ENCODE measurements at regions not wholly inside any gene's neighbourhood (a gene's known extent, or its start where the extent isn't known, plus 50 kb on each side); places are given as distances from the start of the nearest gene placed in this dataset.
"Not testable (repeated sequence)": the region's sequence is repeated elsewhere in the genome, so short reads cannot be mapped to it uniquely, and the experiment has no call there.

DNA sequence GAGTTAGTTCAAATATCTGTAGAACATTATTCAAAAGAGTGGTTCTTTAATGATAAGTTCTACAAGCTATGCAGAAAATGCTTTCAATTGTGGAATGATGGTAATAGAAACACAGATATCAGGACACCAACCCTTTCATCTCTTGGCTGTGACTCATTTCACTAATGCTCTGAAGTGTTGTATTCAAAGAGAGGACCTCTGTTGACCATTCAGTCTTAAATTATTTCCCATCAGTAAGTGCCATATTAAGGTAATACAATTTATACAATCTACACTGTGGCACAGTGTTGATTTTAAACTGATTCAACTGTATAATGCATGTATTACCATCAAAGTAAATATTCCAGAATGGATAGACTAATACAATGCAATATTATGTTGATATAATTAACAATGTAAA is 289.0 kb upstream of the ADGRL3 start:
- no peak overlapping the region for H3K4me3 ChIP-seq (ENCODE audit: low read length)
- no peak overlapping the region for H3K4me2 ChIP-seq (ENCODE audit: low read length)
- no peak overlapping the region for H3K56ac ChIP-seq (ENCODE audit: low read length)
- no peaks in the 10 kb centered on the region for H3K79me1 ChIP-seq (ENCODE audit: low read length)
- no peak overlapping the region for H3K27ac ChIP-seq (ENCODE audit: low read depth, low read length)
- no peak overlapping the region for H3K23ac ChIP-seq (ENCODE audit: low read length)
- no peak overlapping the region for H2BK15ac ChIP-seq (replicated peaks; ENCODE audit: low read depth)
- H3K4me1 ChIP-seq (ENCODE audit: control insufficient read depth, low read depth, low read length): no peaks in the 10 kb centered on the region
- no peak overlapping the region for H3K9ac ChIP-seq (ENCODE audit: low read length)
- no peak overlapping the region for H2BK5ac ChIP-seq (ENCODE audit: low read length)
- no peak overlapping the region for H3K18ac ChIP-seq (ENCODE audit: low read length)
- no peaks in the 10 kb centered on the region for H3K79me2 ChIP-seq (ENCODE audit: control insufficient read depth, insufficient read depth, low read length)
- no peak overlapping the region for H4K8ac ChIP-seq (ENCODE audit: low read depth, low read length)
- no peaks in the 10 kb centered on the region for H3K27me3 ChIP-seq (ENCODE audit: insufficient read depth, low read length, poor library complexity)
- DNase-seq: peak; percentile 27
- no peak overlapping the region for H2BK120ac ChIP-seq (ENCODE audit: low read depth, low read length)
- no peak overlapping the region for H2AK5ac ChIP-seq (ENCODE audit: low read length)
- H3K36me3 ChIP-seq (ENCODE audit: control insufficient read depth, insufficient read depth, low read length): no peaks in the 10 kb centered on the region
- H3K4ac ChIP-seq (ENCODE audit: low read depth, low read length): no peak overlapping the region
- no peak overlapping the region for H4K5ac ChIP-seq (ENCODE audit: low read length)

DNA sequence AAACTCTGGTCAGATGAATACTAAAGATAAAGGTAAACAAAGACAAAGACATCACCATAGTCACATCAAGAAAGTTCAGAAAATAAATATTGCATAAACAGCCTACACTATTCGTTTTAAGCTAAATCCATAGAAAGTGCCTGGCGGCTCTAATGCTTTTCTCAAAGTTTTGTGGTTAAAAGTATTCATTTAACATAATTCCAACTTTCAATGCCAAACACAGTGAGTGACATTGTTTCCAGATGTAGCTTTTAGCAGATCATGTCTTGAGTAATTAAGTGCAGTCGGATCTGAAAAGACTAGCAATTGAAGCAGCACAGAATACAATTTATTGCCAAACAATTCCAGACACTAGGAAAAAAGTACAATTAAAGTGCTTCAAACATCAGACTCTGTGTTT is 287.1 kb upstream of the ADGRL3 start:
- Histone ChIP-seq H3K23ac (ENCODE audit: low read length) (no peak overlapping the region), H3K79me1 (ENCODE audit: low read length) (no peaks in the 10 kb centered on the region), H2BK5ac (ENCODE audit: low read length) (no peak overlapping the region), H3K27me3 (ENCODE audit: insufficient read depth, low read length, poor library complexity) (no peaks in the 10 kb centered on the region), H3K9ac (ENCODE audit: low read length) (no peak overlapping the region), H3K79me2 (ENCODE audit: control insufficient read depth, insufficient read depth, low read length) (no peaks in the 10 kb centered on the region), H4K5ac (ENCODE audit: low read length) (no peak overlapping the region), H3K4me1 (ENCODE audit: control insufficient read depth, low read depth, low read length) (no peaks in the 10 kb centered on the region), H2BK120ac (ENCODE audit: low read depth, low read length) (no peak overlapping the region), H3K18ac (ENCODE audit: low read length) (no peak overlapping the region), H4K8ac (ENCODE audit: low read depth, low read length) (no peak overlapping the region), H2BK15ac (replicated peaks; ENCODE audit: low read depth) (no peak overlapping the region), H3K36me3 (ENCODE audit: control insufficient read depth, insufficient read depth, low read length) (no peaks in the 10 kb centered on the region), H3K4me2 (ENCODE audit: low read length) (no peak overlapping the region), H3K4me3 (ENCODE audit: low read length) (no peak overlapping the region), H3K27ac (ENCODE audit: low read depth, low read length) (no peak overlapping the region), H3K4ac (ENCODE audit: low read depth, low read length) (no peak overlapping the region), H3K56ac (ENCODE audit: low read length) (no peak overlapping the region), H2AK5ac (ENCODE audit: low read length) (no peak overlapping the region)
- no CpG with 5 or more reads among the region's 3 CpGs for WGBS (ENCODE audit: extremely low coverage, insufficient coverage, low lambda C conversion rate)
- DNase-seq: no peak

GRCh38 chr4:60913671-60914070 is 286.5 kb upstream of the ADGRL3 start:
- Histone ChIP-seq H3K23ac (ENCODE audit: low read length) (no peak overlapping the region), H3K79me1 (ENCODE audit: low read length) (no peaks in the 10 kb centered on the region), H3K4me2 (ENCODE audit: low read length) (no peak overlapping the region), H4K8ac (ENCODE audit: low read depth, low read length) (no peak overlapping the region), H3K56ac (ENCODE audit: low read length) (no peak overlapping the region), H3K36me3 (ENCODE audit: control insufficient read depth, insufficient read depth, low read length) (no peaks in the 10 kb centered on the region), H3K79me2 (ENCODE audit: control insufficient read depth, insufficient read depth, low read length) (no peaks in the 10 kb centered on the region), H2BK120ac (ENCODE audit: low read depth, low read length) (no peak overlapping the region), H3K4ac (ENCODE audit: low read depth, low read length) (no peak overlapping the region), H3K4me3 (ENCODE audit: low read length) (no peak overlapping the region), H4K5ac (ENCODE audit: low read length) (no peak overlapping the region), H2BK5ac (ENCODE audit: low read length) (no peak overlapping the region), H3K27ac (ENCODE audit: low read depth, low read length) (no peak overlapping the region), H3K4me1 (ENCODE audit: control insufficient read depth, low read depth, low read length) (no peaks in the 10 kb centered on the region), H2BK15ac (replicated peaks; ENCODE audit: low read depth) (no peak overlapping the region), H3K9ac (ENCODE audit: low read length) (no peak overlapping the region), H2AK5ac (ENCODE audit: low read length) (no peak overlapping the region), H3K27me3 (ENCODE audit: insufficient read depth, low read length, poor library complexity) (no peaks in the 10 kb centered on the region), H3K18ac (ENCODE audit: low read length) (no peak overlapping the region)
- DNase-seq: no peak
- WGBS (ENCODE audit: extremely low coverage, insufficient coverage, low lambda C conversion rate): no CpG with 5 or more reads among the region's 2 CpGs

DNA sequence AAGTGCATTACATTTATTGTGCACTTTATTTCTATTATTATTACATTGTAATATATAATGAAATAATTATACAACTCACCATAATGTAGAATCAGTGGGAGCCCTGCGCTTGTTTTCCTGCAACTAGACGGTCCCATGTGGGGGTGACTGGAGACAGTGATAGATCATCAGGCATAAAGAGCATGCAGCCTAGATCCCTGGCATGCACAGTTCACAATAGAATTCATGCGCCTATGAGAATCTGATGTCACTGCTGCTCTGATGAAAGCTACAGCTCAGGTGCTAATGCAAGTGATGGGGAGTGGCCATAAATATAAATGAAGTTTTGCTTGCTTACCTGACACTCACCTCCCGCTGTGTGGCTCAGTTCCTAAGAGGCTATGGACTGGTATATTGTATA is 278.4 kb upstream of the ADGRL3 start:
- no CpG with 5 or more reads among the region's 4 CpGs for WGBS (ENCODE audit: extremely low coverage, insufficient coverage, low lambda C conversion rate)
- not testable (repeated sequence) for H3K27me3 ChIP-seq (ENCODE audit: insufficient read depth, low read length, poor library complexity); H3K79me1 ChIP-seq (ENCODE audit: low read length); H3K18ac ChIP-seq (ENCODE audit: low read length); H3K4me2 ChIP-seq (ENCODE audit: low read length); H3K9ac ChIP-seq (ENCODE audit: low read length); H2AK5ac ChIP-seq (ENCODE audit: low read length); H3K56ac ChIP-seq (ENCODE audit: low read length); H3K36me3 ChIP-seq (ENCODE audit: control insufficient read depth, insufficient read depth, low read length); H2BK15ac ChIP-seq (replicated peaks; ENCODE audit: low read depth); H3K23ac ChIP-seq (ENCODE audit: low read length); H3K4me1 ChIP-seq (ENCODE audit: control insufficient read depth, low read depth, low read length); H3K27ac ChIP-seq (ENCODE audit: low read depth, low read length); H4K8ac ChIP-seq (ENCODE audit: low read depth, low read length); DNase-seq; H3K79me2 ChIP-seq (ENCODE audit: control insufficient read depth, insufficient read depth, low read length); H2BK120ac ChIP-seq (ENCODE audit: low read depth, low read length); H3K4me3 ChIP-seq (ENCODE audit: low read length); H4K5ac ChIP-seq (ENCODE audit: low read length); H2BK5ac ChIP-seq (ENCODE audit: low read length); H3K4ac ChIP-seq (ENCODE audit: low read depth, low read length)

DNA sequence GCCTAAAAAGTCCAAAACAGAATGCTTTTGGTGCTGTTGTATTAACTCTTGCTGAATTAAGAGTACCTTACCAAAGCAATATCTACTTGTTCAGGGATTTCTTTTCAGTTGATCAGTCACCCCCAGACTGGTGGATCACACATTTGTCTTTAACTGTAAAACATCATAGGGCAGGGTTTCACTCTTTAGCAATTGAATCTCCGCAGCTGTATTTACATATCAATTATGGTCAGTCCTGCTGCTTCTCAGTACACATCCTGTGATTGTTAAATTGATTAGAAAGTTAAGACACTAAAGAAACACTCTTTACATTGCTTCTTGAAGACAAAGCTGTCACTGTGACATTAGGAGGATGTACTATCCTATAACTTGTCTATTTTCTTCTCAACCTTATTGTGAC is 277.1 kb upstream of the ADGRL3 start:
- Histone ChIP-seq H3K9ac (ENCODE audit: low read length) (no peak overlapping the region), H4K5ac (ENCODE audit: low read length) (no peak overlapping the region), H3K56ac (ENCODE audit: low read length) (no peak overlapping the region), H4K8ac (ENCODE audit: low read depth, low read length) (no peak overlapping the region), H2BK5ac (ENCODE audit: low read length) (no peak overlapping the region), H3K4ac (ENCODE audit: low read depth, low read length) (no peak overlapping the region), H3K18ac (ENCODE audit: low read length) (no peak overlapping the region), H3K36me3 (ENCODE audit: control insufficient read depth, insufficient read depth, low read length) (no peaks in the 10 kb centered on the region), H3K27ac (ENCODE audit: low read depth, low read length) (no peak overlapping the region), H3K79me1 (ENCODE audit: low read length) (no peaks in the 10 kb centered on the region), H2AK5ac (ENCODE audit: low read length) (no peak overlapping the region), H2BK120ac (ENCODE audit: low read depth, low read length) (no peak overlapping the region), H3K4me3 (ENCODE audit: low read length) (no peak overlapping the region), H3K4me1 (ENCODE audit: control insufficient read depth, low read depth, low read length) (no peaks in the 10 kb centered on the region), H2BK15ac (replicated peaks; ENCODE audit: low read depth) (no peak overlapping the region), H3K79me2 (ENCODE audit: control insufficient read depth, insufficient read depth, low read length) (no peaks in the 10 kb centered on the region), H3K23ac (ENCODE audit: low read length) (no peak overlapping the region), H3K27me3 (ENCODE audit: insufficient read depth, low read length, poor library complexity) (no peaks in the 10 kb centered on the region), H3K4me2 (ENCODE audit: low read length) (no peak overlapping the region)
- no CpG with 5 or more reads among the region's 1 CpG for WGBS (ENCODE audit: extremely low coverage, insufficient coverage, low lambda C conversion rate)
- DNase-seq: peak; percentile 28

DNA sequence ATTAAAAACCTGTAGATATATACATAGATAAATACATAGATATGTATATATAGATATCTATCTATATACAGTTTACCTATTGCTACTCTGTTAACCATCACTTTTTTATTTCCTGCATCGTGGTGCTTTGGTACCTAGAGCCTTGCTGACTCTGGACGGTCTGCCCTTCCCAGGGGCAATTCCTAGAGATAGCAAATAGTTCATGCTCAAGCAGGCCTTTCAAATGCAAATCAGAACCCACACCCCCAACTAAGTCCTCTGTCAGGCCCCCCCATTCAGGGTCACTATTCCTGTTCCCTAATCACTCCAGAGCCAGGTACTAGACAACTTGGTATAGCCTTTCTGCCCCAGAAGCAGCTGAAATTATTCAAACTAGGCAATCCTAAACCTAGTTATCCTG is 273.5 kb upstream of the ADGRL3 start:
- H3K56ac ChIP-seq (ENCODE audit: low read length): no peak overlapping the region
- no peak overlapping the region for H2BK120ac ChIP-seq (ENCODE audit: low read depth, low read length)
- H3K27me3 ChIP-seq (ENCODE audit: insufficient read depth, low read length, poor library complexity): no peaks in the 10 kb centered on the region
- no peak overlapping the region for H3K4me3 ChIP-seq (ENCODE audit: low read length)
- H3K36me3 ChIP-seq (ENCODE audit: control insufficient read depth, insufficient read depth, low read length): no peaks in the 10 kb centered on the region
- no peak overlapping the region for H4K5ac ChIP-seq (ENCODE audit: low read length)
- no peaks in the 10 kb centered on the region for H3K79me1 ChIP-seq (ENCODE audit: low read length)
- no CpG with 5 or more reads among the region's 2 CpGs for WGBS (ENCODE audit: extremely low coverage, insufficient coverage, low lambda C conversion rate)
- H3K18ac ChIP-seq (ENCODE audit: low read length): no peak overlapping the region
- no peak for DNase-seq
- no peak overlapping the region for H3K4me2 ChIP-seq (ENCODE audit: low read length)
- no peak overlapping the region for H3K27ac ChIP-seq (ENCODE audit: low read depth, low read length)
- no peaks in the 10 kb centered on the region for H3K79me2 ChIP-seq (ENCODE audit: control insufficient read depth, insufficient read depth, low read length)
- no peak overlapping the region for H3K23ac ChIP-seq (ENCODE audit: low read length)
- H2BK5ac ChIP-seq (ENCODE audit: low read length): no peak overlapping the region
- H3K4ac ChIP-seq (ENCODE audit: low read depth, low read length): no peak overlapping the region
- no peak overlapping the region for H2BK15ac ChIP-seq (replicated peaks; ENCODE audit: low read depth)
- no peak overlapping the region for H3K9ac ChIP-seq (ENCODE audit: low read length)
- H4K8ac ChIP-seq (ENCODE audit: low read depth, low read length): no peak overlapping the region
- H2AK5ac ChIP-seq (ENCODE audit: low read length): no peak overlapping the region
- H3K4me1 ChIP-seq (ENCODE audit: control insufficient read depth, low read depth, low read length): no peaks in the 10 kb centered on the region

Data from mesendoderm (in vitro differentiated cells).